ENCODE measurements at regions not wholly inside any gene's neighbourhood (a gene's known extent, or its start where the extent isn't known, plus 50 kb on each side); places are given as distances from the start of the nearest gene placed in this dataset.

DNA sequence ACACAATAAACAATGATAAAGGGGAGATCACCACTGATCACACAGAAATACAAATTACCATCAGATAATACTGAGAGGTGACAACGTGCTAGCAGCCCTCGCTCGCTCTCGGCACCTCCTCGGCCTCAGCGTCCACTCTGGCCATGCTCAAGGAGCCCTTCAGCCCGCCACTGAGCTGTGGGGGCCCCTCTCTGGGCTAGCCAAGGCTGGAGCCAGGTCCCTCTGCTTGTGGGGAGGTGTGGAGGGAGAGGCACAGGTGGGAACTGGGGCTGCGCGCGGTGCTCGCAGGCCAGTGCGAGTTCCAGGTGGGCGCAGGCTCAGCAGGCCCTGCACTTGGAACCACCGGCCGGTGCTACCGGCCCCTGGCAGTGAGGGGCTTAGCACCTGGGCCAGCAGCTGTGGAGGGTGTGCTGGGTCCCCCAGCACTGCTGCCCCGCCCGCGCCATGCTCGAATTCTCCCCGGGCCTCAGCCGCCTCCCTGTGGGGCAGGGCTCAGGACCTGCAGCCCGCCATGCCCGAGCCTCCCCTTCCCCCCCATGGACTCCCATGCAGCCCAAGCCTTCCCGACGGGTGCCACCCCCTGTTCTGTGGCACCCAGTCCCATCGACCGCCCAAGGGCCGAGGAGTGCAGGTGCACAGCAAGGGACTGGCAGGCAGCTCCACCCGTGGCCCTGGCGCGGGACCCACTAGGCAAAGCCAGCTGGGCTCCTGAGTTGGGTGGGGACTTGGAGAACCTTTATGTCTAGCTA, 340.0 kb upstream of the GULP1 start:
- peak in 1 of 4 donors; percentile 41 for ATAC-seq
- peaks cover 0 to 18% (median 3%) of the 10 kb centered on the region in 12 donors for H3K9me3 ChIP-seq
- no peak for DNase-seq
- no peak overlapping the region for H3K27ac ChIP-seq
- no peaks in the 10 kb centered on the region for H3K36me3 ChIP-seq
- no peak for TF ChIP-seq POLR2A (IDR thresholded peaks at IDR 0.05)
- TF ChIP-seq, protein P1, sequence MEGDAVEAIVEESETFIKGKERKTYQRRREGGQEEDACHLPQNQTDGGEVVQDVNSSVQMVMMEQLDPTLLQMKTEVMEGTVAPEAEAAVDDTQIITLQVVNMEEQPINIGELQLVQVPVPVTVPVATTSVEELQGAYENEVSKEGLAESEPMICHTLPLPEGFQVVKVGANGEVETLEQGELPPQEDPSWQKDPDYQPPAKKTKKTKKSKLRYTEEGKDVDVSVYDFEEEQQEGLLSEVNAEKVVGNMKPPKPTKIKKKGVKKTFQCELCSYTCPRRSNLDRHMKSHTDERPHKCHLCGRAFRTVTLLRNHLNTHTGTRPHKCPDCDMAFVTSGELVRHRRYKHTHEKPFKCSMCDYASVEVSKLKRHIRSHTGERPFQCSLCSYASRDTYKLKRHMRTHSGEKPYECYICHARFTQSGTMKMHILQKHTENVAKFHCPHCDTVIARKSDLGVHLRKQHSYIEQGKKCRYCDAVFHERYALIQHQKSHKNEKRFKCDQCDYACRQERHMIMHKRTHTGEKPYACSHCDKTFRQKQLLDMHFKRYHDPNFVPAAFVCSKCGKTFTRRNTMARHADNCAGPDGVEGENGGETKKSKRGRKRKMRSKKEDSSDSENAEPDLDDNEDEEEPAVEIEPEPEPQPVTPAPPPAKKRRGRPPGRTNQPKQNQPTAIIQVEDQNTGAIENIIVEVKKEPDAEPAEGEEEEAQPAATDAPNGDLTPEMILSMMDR (IDR thresholded peaks at IDR 0.05): no peak
- H3K4me1 ChIP-seq: no peaks in the 10 kb centered on the region
- 91 to 96% (median 95%) methylated on average over 17 to 32 of the region's 32 CpGs for WGBS, 4 donors
- no peaks in the 10 kb centered on the region for H3K27me3 ChIP-seq
- intact Hi-C loops (cut with DNase I): no loop called here
- no peak overlapping the region for H3K4me3 ChIP-seq

- H3K36me3 ChIP-seq: no peaks in the 10 kb centered on the region
- H3K4me3 ChIP-seq: peak overlapping the region in 1 of 12 donors; percentile 23
- ATAC-seq (no peak), DNase-seq (no peak)
- H3K27me3 ChIP-seq: no peaks in the 10 kb centered on the region
- WGBS, 4 donors: 83 to 91% (median 87%) methylated on average over 2 of the region's 2 CpGs
- no peak overlapping the region for H3K27ac ChIP-seq
- H3K4me1 ChIP-seq: no peaks in the 10 kb centered on the region
- intact Hi-C loops (cut with DNase I): no loop called here
- TF ChIP-seq, protein P1 (IDR thresholded peaks at IDR 0.05): no peak
- no peak for TF ChIP-seq POLR2A (IDR thresholded peaks at IDR 0.05)
- H3K9me3 ChIP-seq: peaks cover 0 to 5% (median 0%) of the 10 kb centered on the region in 12 donors
Observed at GRCh38 chr2:187956906-187957534, 334.7 kb upstream of the GULP1 start.

DNA sequence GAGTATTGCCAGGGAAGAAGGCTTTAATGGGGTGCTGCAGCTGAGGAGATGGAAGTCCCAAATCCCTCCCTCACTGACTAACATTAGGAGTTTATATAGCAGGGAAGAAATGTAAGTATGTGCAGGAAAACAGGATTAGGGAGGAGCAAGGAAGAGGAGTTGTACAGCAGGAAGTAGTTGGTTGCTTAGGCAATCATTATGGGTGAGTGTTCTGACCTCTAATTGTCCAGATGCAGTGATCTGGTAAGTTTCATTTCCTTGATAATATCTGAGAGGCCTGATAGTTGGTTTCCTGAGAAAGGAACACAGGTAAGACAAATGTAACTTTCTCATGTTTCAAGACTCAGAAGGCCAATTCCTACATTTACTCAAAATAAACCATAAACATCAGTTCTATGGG, 331.9 kb upstream of the GULP1 start:
- no peaks in the 10 kb centered on the region for H3K4me1 ChIP-seq
- H3K27me3 ChIP-seq: no peaks in the 10 kb centered on the region
- H3K9me3 ChIP-seq: peaks cover 0 to 5% (median 0%) of the 10 kb centered on the region in 12 donors
- no peak for TF ChIP-seq POLR2A (IDR thresholded peaks at IDR 0.05)
- TF ChIP-seq, protein P1 (IDR thresholded peaks at IDR 0.05): no peak
- no peaks in the 10 kb centered on the region for H3K36me3 ChIP-seq
- DNase-seq (no peak), ATAC-seq (no peak)
- intact Hi-C loops (cut with DNase I): no loop called here
- H3K27ac ChIP-seq: no peak overlapping the region
- H3K4me3 ChIP-seq: no peak overlapping the region

DNA sequence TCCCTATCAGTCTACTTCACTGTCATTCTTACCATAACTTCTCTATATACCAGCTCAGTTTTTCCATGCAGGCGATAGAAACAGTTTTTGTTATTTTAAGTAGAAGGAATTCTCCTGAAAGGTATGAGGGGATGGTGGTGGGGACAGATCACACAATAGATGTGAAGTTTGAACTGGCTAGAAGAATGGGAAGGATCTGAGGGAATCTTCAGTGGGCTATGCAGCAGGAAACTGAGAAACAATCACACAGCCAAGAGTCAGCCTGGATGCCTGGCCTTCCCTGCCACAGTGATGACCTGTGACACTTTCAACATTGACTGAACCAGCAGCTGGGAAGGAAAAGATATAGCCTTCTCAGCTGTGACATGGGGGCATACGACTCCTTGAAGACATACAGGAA, 329.1 kb upstream of the GULP1 start:
- WGBS, 4 donors: 57 to 68% (median 67%) methylated on average over 2 of the region's 2 CpGs
- H3K27me3 ChIP-seq: no peaks in the 10 kb centered on the region
- H3K4me1 ChIP-seq: no peaks in the 10 kb centered on the region
- ATAC-seq (no peak), DNase-seq (no peak)
- no peak overlapping the region for H3K4me3 ChIP-seq
- TF ChIP-seq POLR2A (IDR thresholded peaks at IDR 0.05): no peak
- TF ChIP-seq, protein P1 (IDR thresholded peaks at IDR 0.05): no peak
- no peaks in the 10 kb centered on the region for H3K36me3 ChIP-seq
- no peaks in the 10 kb centered on the region for H3K9me3 ChIP-seq
- intact Hi-C loops (cut with DNase I): no loop called here
- H3K27ac ChIP-seq: no peak overlapping the region

Data from heart left ventricle (tissue), 16 donors.